NCI-H748 treated with DMSO at 0.1 percent for 48 hours (cell line): ENCODE measurements at regions not wholly inside any gene's neighbourhood (a gene's known extent, or its start where the extent isn't known, plus 50 kb on each side); places are given as distances from the start of the nearest gene placed in this dataset.

ENCODE experiments used
- DNase-seq: peaks from one replicate; lab custom pipeline; 2025; lab: John Stamatoyannopoulos, UW

DNA sequence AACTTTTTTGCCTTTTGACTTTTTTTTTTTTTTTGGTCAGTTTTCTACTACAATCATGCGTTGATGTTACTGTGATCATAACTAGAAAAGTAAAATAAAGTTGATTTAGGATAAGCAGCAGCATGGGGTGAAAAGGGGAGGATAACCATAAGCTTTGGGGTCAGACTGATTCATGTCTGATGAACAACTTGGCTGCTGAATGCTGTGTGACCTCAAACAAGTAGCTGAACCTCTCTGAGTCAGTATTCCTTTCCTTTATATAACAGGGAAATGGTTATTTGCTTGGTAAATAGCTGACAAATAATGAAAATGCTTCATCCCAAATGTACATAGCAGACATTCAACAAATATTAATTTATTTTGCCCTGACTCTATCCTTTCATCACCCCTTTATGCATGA is 413.0 kb downstream of the VRK1 start:
- DNase-seq: no peak

DNA sequence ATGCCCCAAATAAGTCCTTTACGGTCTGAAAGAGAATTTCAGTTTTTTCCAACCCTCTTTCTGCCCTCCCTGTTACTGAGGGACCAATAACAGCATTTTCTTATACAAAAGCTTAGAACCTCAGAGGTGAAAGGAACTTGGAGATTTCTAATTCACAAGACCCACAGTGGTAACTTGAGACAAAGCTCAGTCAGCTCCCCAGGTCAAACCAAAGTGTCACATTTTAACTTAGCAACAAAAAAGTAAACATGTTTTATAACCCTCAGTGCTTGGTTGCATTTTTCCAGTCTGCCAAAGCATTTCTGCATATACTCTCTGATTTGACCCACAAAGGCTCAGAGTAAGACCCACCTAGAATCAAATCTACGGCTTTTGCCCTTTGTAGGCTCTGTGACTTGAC is 415.2 kb downstream of the VRK1 start:
- no peak for DNase-seq

DNA sequence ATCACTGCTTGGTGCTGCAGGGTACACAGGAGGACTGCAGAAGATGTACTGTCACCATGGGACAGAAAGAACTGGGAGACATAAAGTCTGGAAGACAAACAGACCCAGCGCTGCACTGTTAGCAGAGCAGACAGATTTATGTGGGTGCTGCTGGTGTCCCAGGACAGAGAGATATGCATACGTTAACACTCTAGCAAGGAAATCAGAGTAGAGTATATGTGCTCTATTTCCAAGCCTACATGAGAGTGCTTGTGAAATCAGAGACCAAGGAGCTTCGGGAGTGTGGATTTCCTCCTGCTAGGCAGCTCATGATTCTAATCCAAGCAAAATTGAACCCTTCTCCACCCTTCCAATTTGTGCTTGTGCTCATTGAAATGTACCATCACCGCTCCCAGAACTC is 416.5 kb downstream of the VRK1 start:
- DNase-seq: no peak

DNA sequence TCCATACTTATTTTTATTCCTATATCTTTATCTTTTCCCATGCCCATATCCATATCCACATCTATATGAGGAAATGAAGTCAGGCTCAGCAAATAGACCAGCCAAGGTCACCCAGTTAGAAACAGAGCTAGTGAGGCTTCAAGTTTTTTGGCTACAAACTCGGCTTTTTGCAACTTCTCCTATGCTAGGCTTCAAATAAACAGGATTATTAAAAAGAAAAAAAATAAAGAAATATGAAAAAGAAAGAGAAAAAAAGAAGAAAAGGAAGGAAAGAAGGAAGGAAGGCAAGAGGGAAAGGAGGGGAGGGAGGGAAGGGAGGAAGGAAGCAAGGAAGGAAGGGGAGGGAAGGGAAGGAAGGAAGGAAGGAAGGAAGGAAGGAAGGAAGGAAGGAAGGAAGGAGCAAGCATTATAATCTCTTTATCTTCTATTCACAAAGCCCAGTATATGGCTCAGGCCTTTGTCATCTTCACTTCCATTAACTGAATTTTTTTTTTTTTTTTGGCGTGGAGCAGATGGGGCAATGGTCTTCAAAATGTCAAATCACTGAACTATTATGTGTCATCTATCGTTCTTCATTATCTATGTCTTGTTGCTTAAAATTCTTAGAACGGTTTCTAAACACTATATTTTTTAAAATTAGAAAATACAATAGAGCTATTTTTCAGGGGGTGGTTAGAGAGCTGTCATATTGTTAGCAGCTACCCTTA is 418.2 kb downstream of the VRK1 start:
- DNase-seq: no peak

DNA sequence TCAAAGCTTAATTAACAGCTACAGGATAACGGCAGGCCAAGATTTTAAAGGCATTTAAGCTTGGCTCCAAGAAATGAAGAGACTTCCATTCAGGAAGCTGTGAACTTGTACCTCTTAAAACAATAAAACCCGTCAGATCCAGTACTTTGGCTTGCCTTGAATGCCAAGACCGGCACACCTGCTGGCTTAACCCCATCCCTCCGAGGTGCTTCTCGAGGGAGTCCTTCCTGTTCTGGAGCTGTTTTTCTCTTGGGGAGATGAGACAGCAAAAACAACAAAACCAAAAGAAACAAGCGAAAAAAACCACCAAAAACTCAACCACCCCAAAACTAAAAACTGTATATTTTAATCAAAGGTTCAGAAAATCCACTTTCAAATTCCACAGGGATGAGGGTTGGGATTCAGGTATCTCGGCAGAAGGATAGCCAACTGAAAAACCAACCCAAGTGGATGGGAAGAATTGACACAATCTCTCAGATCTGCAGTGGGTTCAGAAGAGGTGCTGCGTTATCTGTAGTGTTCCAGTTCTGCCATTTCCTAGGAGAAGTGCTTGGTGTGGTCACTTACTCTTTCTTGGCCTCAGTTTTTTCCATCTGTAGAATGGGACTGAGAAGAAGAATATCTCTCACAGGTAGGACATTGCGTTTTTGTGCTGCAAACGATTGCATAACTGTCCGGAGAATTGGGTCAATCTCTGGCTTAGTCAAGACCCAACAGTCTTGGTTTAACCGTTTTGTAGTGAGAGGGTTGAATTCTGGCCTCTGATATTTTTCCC is 420.1 kb downstream of the VRK1 start:
- no peak for DNase-seq

DNA sequence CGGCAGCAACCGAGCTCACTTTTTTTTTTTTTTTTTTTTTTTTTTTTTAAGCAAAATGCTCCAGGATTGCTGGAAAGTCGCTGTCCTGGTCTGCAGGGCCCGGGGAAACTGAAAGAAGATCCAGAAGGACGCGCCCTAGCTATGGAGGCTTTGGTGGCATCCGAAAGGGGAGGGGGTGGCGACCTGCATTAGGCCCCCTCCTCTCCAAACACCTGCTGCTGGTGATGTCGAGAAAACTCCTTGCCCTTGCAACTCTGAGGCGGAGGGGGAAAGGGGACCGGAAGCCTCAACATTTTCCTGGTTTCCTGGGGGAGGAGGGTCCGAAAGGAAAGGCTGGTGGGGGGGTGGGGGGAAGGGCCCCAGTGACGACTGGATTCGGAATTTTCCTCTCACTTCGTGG is 421.1 kb downstream of the VRK1 start:
- DNase-seq: no peak

DNA sequence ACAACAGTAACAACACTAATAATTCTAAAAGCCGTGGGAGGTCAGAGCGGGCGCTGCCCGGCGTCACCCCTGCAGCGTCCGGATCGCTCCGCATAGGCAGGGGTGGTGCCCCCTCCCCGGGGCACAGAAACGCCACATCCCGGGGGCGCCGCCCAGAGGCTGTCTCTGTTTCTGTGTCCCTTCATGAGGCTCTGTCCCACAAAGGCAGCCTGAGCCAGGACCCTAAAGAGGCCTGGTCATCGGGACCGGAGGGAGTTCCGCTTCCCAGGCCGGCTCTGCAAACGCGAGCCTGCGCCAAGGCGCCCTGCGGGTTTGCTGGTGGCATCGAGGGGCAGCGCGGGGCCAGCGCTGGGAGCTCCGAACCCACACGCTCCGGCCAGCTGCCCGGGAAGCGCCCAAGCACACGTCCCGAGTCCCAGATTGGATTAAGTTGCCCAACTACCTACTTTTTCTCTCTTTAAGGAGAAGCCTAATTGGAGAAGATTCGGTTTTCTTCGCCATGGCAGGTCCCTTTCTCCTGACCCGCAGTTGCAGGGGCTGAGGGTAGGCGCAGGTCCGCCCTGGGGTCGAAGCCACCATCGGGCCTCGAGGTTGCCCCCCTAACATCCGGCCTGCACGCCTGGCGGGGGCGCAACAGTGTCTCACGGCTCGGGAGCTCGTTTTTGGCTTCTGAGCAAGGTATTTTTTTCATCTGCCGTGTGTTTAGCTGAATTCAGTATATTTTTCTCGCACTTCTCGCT is 421.7 kb downstream of the VRK1 start:
- DNase-seq: no peak

DNA sequence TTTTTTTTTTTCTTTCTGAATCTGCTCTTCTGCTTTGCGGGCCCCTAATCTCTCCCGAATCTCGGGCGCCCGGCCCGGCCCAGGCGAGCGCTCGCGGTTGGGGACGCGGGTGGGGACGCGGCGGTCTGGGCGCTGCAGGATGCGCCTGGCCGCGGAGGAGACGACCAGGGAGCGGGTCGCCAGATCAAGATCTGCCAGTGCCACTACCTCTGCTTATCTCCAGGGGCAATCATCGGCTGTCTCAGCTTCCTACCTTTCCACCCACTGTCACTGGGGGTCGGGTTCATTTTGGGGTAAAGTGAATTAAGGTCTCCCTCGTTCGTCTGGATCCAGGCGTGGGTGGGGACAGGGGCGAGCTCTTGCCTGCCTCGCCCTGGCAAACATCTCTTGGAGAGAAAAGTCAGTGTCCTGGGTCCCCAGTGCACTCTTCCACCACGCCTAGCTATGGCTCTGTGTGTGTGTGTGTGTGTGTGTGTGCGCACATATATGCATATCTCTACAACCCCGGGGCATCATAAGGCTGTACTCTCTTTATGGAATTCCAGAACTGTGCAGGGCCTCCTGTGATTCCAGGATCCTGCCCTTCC is 422.3 kb downstream of the VRK1 start:
- no peak for DNase-seq

DNA sequence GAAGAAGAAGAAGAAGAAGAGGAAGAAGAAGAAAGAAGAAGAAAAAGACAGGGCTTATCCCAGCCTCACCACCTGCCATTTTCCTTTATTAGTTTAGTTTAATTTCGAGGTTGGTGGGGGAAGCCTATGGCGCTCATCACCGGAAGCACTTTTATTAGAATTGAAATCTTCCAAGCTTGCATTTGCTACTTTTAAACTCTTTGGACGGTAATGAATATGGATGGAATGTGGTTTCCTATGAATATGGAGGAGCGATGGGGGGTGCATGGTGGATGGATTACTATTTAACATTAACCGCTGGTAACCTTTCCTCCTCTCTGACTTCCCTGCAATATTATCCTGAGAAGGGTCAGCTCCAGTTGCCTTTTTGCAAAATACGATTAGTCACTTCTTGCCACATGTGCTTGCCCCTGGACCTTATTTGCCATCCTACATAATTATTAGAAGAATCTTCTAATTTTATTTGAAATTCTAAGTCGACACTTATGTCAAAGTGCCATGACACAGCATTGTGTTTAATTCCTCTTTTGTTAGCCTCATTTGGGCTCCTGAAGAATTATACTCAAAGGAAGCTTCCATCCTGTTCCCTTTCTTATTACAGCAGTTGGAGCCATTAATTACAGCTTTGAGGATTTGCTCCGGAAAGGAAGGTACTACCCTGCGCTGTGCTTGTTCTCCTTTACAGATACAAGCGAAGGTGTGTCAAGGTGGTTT is 424.5 kb downstream of the VRK1 start:
- no peak for DNase-seq

DNA sequence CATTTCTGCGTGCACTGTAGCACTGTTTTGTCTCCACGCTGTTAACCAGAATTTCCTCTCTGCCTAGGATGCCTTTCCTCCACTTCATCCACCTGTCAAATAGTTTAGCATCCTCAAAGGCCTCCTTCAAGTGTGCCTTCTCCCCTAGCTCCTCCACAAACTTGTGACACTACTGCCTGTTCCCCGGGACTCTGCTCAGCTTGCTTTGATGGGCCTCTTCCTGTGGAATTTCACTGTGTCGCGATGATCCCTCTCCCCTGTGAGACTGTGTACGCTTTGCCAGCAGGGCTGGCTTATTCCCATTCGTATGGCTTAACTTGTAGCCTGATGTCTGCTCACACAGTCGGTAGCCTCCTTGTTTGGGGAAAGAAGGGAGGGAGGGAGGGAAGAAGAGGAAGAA is 426.8 kb downstream of the VRK1 start:
- no peak for DNase-seq

DNA sequence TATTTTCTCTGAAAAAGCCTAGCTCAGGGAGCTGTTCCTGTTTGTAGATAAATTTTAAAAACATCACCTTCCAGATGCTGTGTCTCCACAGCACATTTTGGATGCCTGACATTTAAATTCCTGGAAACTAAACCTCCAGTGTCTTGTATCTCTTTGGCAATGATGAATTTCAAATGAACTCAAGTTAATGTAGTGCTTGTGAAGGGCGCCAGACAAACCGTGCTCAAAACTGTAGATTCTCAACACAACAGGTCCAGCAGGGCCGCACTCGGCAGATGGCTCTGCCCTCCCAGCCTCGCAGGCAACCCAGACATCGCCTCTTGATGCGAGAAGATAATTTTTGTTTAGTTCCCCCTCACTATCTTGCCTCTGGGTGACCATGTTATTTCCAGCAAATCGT is 432.9 kb downstream of the VRK1 start:
- no peak for DNase-seq

DNA sequence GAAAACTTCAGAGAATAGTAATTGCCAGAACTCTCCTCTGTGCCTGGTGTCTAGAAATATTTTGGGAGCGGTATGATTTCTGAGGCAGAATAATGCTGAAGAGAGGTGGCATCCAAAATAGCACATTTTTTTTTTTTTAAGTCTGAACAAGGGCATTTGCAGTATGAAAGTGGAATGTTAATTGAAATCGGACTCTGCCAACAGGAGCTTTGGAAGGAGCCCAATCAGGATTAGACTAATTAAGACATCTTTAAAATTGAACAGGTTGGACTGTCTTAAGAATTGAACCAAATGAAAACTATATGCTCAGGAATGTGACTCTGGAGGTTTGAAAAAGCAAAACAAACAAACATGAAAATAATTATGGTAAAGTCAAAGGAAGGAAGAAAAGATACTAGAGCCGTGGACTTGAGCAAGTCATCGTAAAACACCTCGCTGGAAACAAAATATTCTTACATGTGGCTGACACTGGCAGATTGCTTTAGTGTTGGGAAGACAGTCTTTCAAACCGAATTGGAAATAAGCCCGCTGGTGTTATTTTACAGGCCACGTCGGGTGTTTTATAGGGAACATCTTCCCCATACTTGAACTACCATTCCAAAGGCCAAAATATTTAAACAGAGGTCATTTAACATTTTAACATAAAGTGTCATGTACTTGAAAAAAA is 436.3 kb downstream of the VRK1 start:
- DNase-seq: no peak

DNA sequence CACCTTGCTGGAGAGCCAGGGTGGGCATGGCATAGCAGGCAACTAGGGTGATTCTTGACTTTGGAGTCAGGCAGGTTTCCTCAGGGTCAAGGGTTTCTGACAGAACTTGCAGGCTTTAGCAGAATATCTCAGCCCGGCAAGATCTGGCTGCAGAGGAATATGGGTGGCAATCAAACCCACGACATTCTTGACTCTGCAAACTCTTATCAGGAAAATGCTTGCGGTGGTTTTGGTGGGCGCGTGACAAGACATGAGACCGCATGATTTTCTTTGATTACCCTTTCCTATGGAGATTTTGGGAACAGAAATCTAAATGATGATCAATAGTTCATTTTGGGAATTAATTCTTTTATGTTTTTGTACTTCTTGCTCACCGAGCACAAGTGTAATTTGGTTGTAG is 449.5 kb downstream of the VRK1 start:
- DNase-seq: no peak

DNA sequence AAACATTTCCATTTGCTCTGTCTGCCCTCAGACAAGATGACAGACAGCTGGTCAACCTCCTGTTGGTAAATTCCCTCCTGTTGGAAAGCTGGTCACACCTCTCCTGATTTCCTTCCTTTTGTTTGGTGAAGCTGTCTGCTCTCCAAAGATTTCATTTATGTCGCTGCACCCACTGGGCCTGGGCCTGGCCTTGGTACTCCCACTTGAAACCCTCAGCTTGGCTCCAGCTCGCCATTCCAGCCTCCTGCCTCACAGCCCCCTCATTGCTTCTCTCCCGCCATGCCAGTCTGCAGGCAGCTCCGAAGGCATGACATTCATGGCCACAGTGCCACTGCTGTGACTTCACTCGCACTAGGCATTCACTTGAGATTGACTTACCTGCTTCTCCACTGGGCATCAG is 451.8 kb downstream of the VRK1 start:
- DNase-seq: no peak

DNA sequence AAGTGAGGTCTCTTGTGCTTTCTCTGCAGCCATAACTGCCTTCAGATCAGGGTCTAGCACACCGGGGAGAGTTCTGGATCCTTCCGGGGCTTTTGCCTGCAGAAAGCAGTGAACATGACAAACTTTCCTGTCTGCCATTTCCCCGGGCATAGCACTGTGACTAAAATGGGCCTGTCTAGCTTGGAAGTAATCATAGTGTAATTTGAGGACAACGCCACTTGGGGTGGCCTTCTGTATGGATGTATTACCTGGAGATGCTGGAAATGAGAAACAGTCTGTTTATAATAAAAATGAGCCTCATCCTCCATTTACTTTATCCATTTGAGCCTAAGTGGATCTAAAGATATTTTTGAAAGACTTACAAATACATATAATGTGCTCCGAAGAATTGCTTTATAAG is 453.7 kb downstream of the VRK1 start:
- no peak for DNase-seq

DNA sequence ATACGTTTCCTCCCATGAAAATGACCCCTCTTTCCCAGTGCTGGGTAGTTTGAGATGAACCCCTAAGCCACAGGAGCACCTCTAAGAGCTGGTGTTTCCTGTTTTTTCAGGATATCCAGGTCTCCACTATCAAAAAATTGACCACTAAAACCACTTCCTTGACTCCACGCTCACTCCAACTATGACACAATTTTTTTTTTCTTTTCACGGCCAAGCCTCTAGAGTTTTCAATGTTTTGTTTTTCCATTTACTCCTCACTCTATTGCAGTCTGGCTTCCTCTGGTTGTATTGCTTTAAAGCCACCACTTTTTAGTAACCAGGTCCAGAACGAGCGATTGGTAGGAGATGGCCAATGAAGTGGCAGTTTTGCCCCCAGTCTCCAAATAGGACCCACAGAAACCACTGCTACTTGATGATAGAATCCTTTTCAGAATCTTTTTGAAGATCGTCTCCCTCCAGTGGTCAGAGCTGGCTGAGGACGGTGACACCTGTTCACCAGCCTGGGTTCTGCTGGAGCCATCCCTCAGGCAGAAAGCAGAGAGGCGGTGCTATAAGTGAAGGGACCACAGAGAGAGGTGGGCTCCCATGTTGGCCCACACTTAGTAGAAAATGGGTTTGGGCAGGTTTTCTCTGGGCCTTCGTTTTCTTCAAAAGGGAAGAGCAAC is 454.4 kb downstream of the VRK1 start:
- DNase-seq: no peak

DNA sequence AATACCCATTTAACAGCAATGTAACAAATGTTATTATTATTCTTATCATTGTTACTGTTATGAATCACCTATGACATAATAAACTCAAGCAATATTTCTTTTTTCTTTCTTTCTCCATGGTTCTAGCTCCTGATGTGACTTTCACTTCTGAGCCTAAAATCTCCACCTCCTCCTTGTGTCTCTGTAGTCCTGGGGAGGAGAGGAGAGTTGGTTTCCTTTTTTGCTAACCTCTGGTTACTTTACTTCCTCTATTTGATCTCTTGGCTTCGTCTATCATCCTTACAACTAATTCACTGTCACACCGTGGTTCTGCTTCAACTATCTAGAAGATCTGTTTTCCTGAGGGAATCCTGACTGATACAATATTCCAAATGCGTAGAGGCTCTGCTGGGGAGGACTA is 456.6 kb downstream of the VRK1 start:
- DNase-seq: no peak

DNA sequence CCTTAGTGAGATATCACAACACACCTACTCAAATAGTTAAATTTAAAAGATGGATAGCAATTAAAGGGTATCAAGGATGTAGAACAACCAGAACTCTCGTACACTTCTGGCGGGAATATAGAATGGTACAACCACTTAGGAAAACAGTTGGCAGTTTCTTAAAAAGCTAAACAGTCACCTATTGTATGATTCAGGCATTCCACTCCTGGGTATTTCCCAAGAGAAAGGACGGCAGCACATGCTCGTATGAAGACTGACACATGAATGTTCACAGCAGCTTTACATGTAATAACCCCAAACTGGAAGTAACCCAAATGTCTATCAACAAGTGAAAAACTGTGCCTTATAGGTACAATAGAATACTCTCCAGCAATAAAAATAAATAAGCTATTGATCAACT is 465.2 kb downstream of the VRK1 start:
- no peak for DNase-seq

DNA sequence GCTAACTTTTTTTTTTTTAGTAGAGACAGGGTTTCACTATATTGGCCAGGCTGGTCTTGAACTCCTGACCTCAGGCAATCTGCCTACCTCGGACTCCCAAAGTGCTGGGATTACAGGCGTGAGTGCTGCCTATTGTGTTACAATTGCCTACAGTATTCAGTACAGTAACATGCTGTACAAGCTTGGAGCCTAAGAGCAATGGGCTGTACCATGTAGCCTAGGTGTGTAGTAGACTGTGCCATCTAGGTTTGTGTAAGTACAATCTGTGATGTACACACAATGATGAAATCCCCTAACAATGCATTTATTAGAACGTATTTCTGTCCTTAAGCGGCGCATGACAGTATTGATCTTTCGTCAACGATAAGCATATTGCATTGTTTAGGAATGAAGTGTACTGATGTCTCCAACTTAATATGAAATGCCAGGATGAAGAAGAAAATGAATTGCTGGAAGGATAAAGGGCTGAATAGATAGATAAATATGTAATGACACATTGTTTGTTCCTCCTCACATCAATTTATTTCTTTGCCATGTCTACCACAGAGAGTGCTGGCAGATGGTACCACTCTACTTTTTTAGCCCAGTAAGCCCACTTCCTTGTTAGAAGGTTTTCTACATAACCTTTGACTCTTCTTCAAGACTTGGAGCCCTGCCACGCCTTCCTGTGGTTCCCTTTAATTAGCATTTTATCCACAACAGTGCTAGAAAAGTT is 467.5 kb downstream of the VRK1 start:
- no peak for DNase-seq

DNA sequence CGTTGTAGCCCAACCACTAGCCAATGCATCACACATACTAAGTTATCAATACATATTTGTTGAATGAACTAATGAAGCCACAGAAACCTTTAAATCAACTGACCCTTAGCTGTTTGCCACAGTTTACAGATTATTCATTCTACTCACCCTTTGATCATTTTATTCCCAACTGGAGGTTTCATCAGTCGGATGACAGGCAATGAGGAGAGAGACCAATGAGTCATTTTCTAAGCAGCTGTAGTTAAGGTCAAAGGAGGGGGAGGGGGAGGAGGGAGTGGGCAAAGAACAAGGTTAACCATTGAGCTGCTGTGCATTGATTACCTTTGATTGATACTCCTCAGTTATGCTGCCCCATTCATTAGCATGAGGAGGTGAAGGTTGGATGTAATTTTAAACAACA is 469.5 kb downstream of the VRK1 start:
- no peak for DNase-seq
